H9 (cell line): ENCODE measurements at regions not wholly inside any gene's neighbourhood (a gene's known extent, or its start where the extent isn't known, plus 50 kb on each side); places are given as distances from the start of the nearest gene placed in this dataset.

Experiments
- DNase-seq: peaks from one replicate; pipeline ENCODE4 v3.0.0-alpha.2; 2017
- H2AFZ ChIP-seq: one replicate; pipeline ENCODE4 v1.6.1; 2013; ENCODE audit warnings: mild to moderate bottlenecking, low read length, control low read depth, moderate library complexity
- H2AK5ac ChIP-seq: 2 replicates; pipeline ENCODE4 v1.6.1; 2013; ENCODE audit warnings: low read length, control low read depth, mixed read lengths; ENCODE audit not compliant: insufficient read length
- H2BK120ac ChIP-seq: one replicate; pipeline ENCODE4 v1.6.1; 2013; ENCODE audit warnings: low read depth, mild to moderate bottlenecking, low read length, control low read depth, inconsistent platforms; ENCODE audit not compliant: poor library complexity, severe bottlenecking
- H2BK12ac ChIP-seq: 2 replicates; pipeline ENCODE4 v1.6.1; 2013; ENCODE audit warnings: low read length, control low read depth, mixed read lengths, low read depth; ENCODE audit not compliant: insufficient read length
- H2BK15ac ChIP-seq: 2 replicates; pipeline ENCODE4 v1.6.1; 2013; ENCODE audit warnings: low read depth, low read length, control low read depth
- H2BK20ac ChIP-seq: one replicate; pipeline ENCODE4 v1.6.1; 2013; ENCODE audit warnings: low read depth, mild to moderate bottlenecking, low read length, control low read depth, inconsistent platforms; ENCODE audit not compliant: poor library complexity, severe bottlenecking
- H2BK5ac ChIP-seq: 2 replicates; pipeline ENCODE4 v1.6.1; 2013; ENCODE audit warnings: low read length, control low read depth, mixed read lengths; ENCODE audit not compliant: insufficient read length
- H3K14ac ChIP-seq: 2 replicates; pipeline ENCODE4 v1.6.1; 2013; ENCODE audit warnings: low read length, control low read depth; ENCODE audit not compliant: insufficient read depth
- H3K18ac ChIP-seq: 2 replicates; pipeline ENCODE4 v1.6.1; 2013; ENCODE audit warnings: low read depth, mild to moderate bottlenecking, mixed read lengths, low read length, control low read depth; ENCODE audit not compliant: insufficient read length
- H3K23ac ChIP-seq: 2 replicates; pipeline ENCODE4 v1.6.1; 2013; ENCODE audit warnings: low read length, control low read depth, mixed read lengths, low read depth; ENCODE audit not compliant: insufficient read length
- H3K23me2 ChIP-seq: 2 replicates; pipeline ENCODE4 v1.6.1; 2013; ENCODE audit warnings: low read depth, mild to moderate bottlenecking, mixed read lengths, low read length, control low read depth; ENCODE audit not compliant: insufficient read length, poor library complexity, severe bottlenecking
- H3K27ac ChIP-seq: 2 replicates; pipeline ENCODE4 v1.5.1; 2013; ENCODE audit warnings: low read length, control low read depth, mixed read lengths, low read depth; ENCODE audit not compliant: insufficient read length
- H3K27me3 ChIP-seq: 2 replicates; pipeline ENCODE4 v1.6.1; 2013; ENCODE audit warnings: low read length, control low read depth, inconsistent platforms; ENCODE audit not compliant: insufficient read depth
- H3K4ac ChIP-seq: 2 replicates; pipeline ENCODE4 v1.6.1; 2013; ENCODE audit warnings: low read depth, mild to moderate bottlenecking, control low read depth, inconsistent platforms, low read length, moderate library complexity
- H3K4me1 ChIP-seq: 2 replicates; pipeline ENCODE4 v1.6.1; 2013; ENCODE audit warnings: low read length, control low read depth, inconsistent platforms; ENCODE audit not compliant: insufficient read depth
- H3K4me2 ChIP-seq: 2 replicates; pipeline ENCODE4 v1.6.1; 2013; ENCODE audit warnings: low read length, control low read depth, mixed read lengths; ENCODE audit not compliant: insufficient read length, insufficient read depth
- H3K56ac ChIP-seq: 2 replicates; pipeline ENCODE4 v1.6.1; 2013; ENCODE audit warnings: low read depth, mild to moderate bottlenecking, mixed read lengths, low read length, control low read depth; ENCODE audit not compliant: insufficient read length
- H3K79me1 ChIP-seq: 2 replicates; pipeline ENCODE4 v1.6.1; 2013; ENCODE audit warnings: low read depth, mild to moderate bottlenecking, moderate library complexity, low read length, control low read depth, inconsistent platforms; ENCODE audit not compliant: insufficient read depth, poor library complexity, severe bottlenecking
- H3K79me2 ChIP-seq: 2 replicates; pipeline ENCODE4 v1.6.1; 2013; ENCODE audit warnings: low read length, control low read depth, inconsistent platforms; ENCODE audit not compliant: insufficient read depth
- H3K9ac ChIP-seq: 2 replicates; pipeline ENCODE4 v1.6.1; 2013; ENCODE audit warnings: low read length, control low read depth, mixed read lengths; ENCODE audit not compliant: insufficient read length; ENCODE audit errors: extremely low read depth
- H3K9me3 ChIP-seq: one replicate; pipeline ENCODE4 v1.6.1; 2013; ENCODE audit warnings: low read depth, low read length, inconsistent platforms; ENCODE audit not compliant: control insufficient read depth
- H3T11ph ChIP-seq: one replicate; pipeline ENCODE4 v1.6.1; 2013; ENCODE audit warnings: mild to moderate bottlenecking, low read length, control low read depth, inconsistent platforms
- H4K20me1 ChIP-seq: one replicate; pipeline ENCODE4 v1.6.1; 2013; ENCODE audit not compliant: control insufficient read depth, insufficient read length, insufficient read depth
- H4K5ac ChIP-seq: 2 replicates; pipeline ENCODE4 v1.6.1; 2013; ENCODE audit warnings: low read depth, mild to moderate bottlenecking, mixed read lengths, low read length, control low read depth; ENCODE audit not compliant: insufficient read length
- H4K8ac ChIP-seq: replicated peaks from 2 replicates; pipeline ENCODE4 v1.6.1; 2013; ENCODE audit warnings: low read length, control low read depth, mixed read lengths, low read depth; ENCODE audit not compliant: insufficient read length
- H4K91ac ChIP-seq: 2 replicates; pipeline ENCODE4 v1.6.1; 2013; ENCODE audit warnings: low read depth, mild to moderate bottlenecking, moderate library complexity, mixed read lengths, low read length, control low read depth; ENCODE audit not compliant: insufficient read length
- H3K27ac Mint-ChIP-seq, 3 experiments: 2 replicates in 2 of 3; 3 replicates in 1 of 3; pipeline ENCODE4 v1.8.0; 2020 to 2021; ENCODE audit warnings: mixed read lengths in 3 of 3, mild to moderate bottlenecking in 1 of 3, moderate library complexity in 1 of 3
- H3K27me3 Mint-ChIP-seq: 2 replicates; pipeline ENCODE4 v1.8.0; 2021; ENCODE audit warnings: low read depth, mild to moderate bottlenecking, moderate library complexity, mixed read lengths
- H3K36me3 Mint-ChIP-seq, 3 experiments: 2 replicates in 2 of 3; 3 replicates in 1 of 3; pipeline ENCODE4 v1.8.0; 2020 to 2021; ENCODE audit warnings: low read depth in 3 of 3, mixed read lengths in 3 of 3; ENCODE audit not compliant: insufficient read depth in 1 of 3
- H3K4me1 Mint-ChIP-seq, 2 experiments: 2 replicates each; pipeline ENCODE4 v1.8.0; 2020; ENCODE audit warnings: mixed read lengths in 2 of 2
- H3K4me3 Mint-ChIP-seq, 2 experiments: 2 replicates in 1 of 2; 3 replicates in 1 of 2; pipeline ENCODE4 v1.8.0; 2020 to 2021; ENCODE audit warnings: mild to moderate bottlenecking in 2 of 2, mixed read lengths in 2 of 2, moderate library complexity in 1 of 2
- H3K9me3 Mint-ChIP-seq, 2 experiments: 2 replicates in 1 of 2; 3 replicates in 1 of 2; pipeline ENCODE4 v1.8.0; 2020; ENCODE audit warnings: mild to moderate bottlenecking in 2 of 2, mixed read lengths in 2 of 2, moderate library complexity in 1 of 2
- CTCF ChIP-seq: fragments of 200-600 bp; sonication (generic); conservative IDR thresholded peaks from 3 replicates; pipeline ENCODE4 v1.8.0; 2021; ENCODE audit warnings: antibody characterized with exemption, mild to moderate bottlenecking
- WGBS: extraction: QIAGEN DNeasy Blood & Tissue Kit; methylation state at CpG from one replicate; pipeline ENCODE4 v1.1.7; 2013; ENCODE audit warnings: missing lambda C conversion rate, low lambda C conversion rate, mixed read lengths; ENCODE audit not compliant: insufficient read length; ENCODE audit errors: extremely low coverage; 5-methylcytosine and 5-hydroxymethylcytosine counted together

- H3K14ac ChIP-seq = no peak overlapping the region
- no peak overlapping the region for H2BK120ac ChIP-seq
- H3K27ac Mint-ChIP-seq = no peak overlapping the region
- H3K18ac ChIP-seq = no peak overlapping the region
- H3K36me3 Mint-ChIP-seq = no peaks in the 10 kb centered on the region
- H3K4me3 Mint-ChIP-seq = no peak overlapping the region
- no peak for DNase-seq
- H3K79me1 ChIP-seq = no peaks in the 10 kb centered on the region
- no peak overlapping the region for H4K91ac ChIP-seq
- no peak for TF ChIP-seq CTCF
- no peak overlapping the region for H3K56ac ChIP-seq
- H3K9me3 Mint-ChIP-seq = no peaks in the 10 kb centered on the region
- no peak overlapping the region for H2AFZ ChIP-seq
- no peak overlapping the region for H2AK5ac ChIP-seq
- no peak overlapping the region for H4K5ac ChIP-seq
- no peak overlapping the region for H2BK12ac ChIP-seq
- H3K4me1 ChIP-seq = no peaks in the 10 kb centered on the region
- no peak overlapping the region for H3K23ac ChIP-seq
- no CpG with 5 or more reads among the region's 8 CpGs for WGBS
- H2BK20ac ChIP-seq = no peak overlapping the region
- H3K79me2 ChIP-seq = no peaks in the 10 kb centered on the region
- H3K27me3 ChIP-seq = no peaks in the 10 kb centered on the region
- no peak overlapping the region for H3T11ph ChIP-seq
- no peak overlapping the region for H2BK15ac ChIP-seq
- no peak overlapping the region for H3K4ac ChIP-seq
- no peaks in the 10 kb centered on the region for H3K23me2 ChIP-seq
- peaks cover 0 to 9% of the 10 kb centered on the region in 2 experiments; a peak in 2 of 4 replicates for H3K4me1 Mint-ChIP-seq
- no peaks in the 10 kb centered on the region for H3K9me3 ChIP-seq
- no peak overlapping the region for H3K4me2 ChIP-seq
- H4K8ac ChIP-seq = no peak overlapping the region
- H2BK5ac ChIP-seq = no peak overlapping the region
- no peak overlapping the region for H3K9ac ChIP-seq
- H3K27me3 Mint-ChIP-seq = peaks cover 2% of the 10 kb centered on the region
- no peak overlapping the region for H3K27ac ChIP-seq
- H4K20me1 ChIP-seq = no peaks in the 10 kb centered on the region
Measured at GRCh38 chr16:73420244-73420643, 372.3 kb upstream of the ZFHX3 start.
